ENCODE measurements at regions not wholly inside any gene's neighbourhood (a gene's known extent, or its start where the extent isn't known, plus 50 kb on each side); places are given as distances from the start of the nearest gene placed in this dataset.

DNA sequence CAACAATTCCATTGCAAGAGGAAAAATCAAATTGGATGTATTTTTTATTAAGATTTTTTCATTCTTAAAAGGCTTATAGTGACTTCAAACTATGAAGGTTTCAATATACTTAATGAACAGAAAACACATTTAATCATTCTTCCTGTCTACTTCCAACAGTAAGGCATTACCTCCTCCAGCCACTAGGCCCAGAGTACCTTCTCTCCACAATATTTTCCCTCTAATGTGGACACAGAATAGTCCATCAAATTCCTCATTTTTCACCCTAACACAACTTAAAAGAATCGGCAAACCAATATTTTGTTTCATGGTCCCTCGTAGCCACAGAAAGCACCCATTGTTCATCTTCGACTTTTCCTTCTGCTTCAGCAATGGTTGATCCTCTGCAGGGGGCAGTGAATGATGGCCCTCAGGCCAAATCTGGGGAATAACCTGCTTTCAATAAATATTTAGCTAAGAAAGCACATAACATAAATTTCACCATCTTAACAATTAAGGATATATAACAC, 335.4 kb upstream of the ID4 start:
- no peak for DNase-seq
- peaks cover 19 to 24% of the 10 kb centered on the region in 2 donors for H3K9me3 Mint-ChIP-seq

DNA sequence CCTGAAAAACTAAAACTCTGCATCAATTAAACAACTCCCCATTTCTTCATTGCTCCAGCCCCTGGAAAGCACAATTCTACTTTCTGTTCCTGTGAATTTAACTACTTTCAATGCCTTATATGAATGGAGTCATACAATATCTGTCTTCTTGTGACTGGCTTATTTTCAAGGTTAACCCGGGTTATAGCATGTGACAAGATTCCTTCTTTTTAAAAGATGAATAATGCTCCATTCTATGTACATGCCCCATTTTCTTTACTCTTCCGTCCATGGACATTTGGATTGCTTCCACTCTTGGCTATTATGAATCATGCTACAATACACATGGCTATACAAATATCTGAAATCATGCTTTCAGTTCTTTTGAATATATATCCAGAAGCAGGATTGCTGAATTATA, 334.9 kb upstream of the ID4 start:
- DNase-seq (no peak), ATAC-seq (no peak)
- Mint-ChIP-seq H3K27me3 (no peaks in the 10 kb centered on the region), H3K9me3 (peaks cover 19 to 24% of the 10 kb centered on the region in 2 donors), H3K4me3 (no peak overlapping the region), H3K4me1 (no peaks in the 10 kb centered on the region), H3K27ac (no peak overlapping the region)

More for the DNA sequence above, 335.4 kb upstream of the ID4 start:
- Mint-ChIP-seq H3K4me1 (no peaks in the 10 kb centered on the region), H3K27ac (no peak overlapping the region), H3K4me3 (no peak overlapping the region), H3K27me3 (no peaks in the 10 kb centered on the region)
- ATAC-seq: no peak

DNA sequence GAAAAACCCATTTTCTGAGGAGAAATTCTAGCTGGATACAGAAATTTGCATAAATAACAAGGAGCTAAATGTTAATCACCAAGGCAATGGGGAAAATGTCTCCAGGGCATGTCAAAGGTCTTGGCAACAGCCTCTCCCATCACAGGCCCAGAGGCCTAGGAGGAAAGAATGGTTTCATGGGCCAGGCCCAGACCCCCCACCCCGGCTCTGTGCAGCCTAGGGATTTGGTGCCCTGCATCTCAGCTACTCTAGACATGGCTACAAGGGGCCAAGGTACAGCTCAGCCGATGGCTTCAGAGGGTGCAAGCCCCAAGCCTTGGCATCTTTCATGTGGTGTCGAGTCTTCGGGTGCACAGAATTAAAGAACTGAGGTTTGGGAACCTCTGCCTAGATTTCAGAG, 321.2 kb upstream of the ID4 start:
- DNase-seq: no peak
- no peak for ATAC-seq
- H3K4me3 Mint-ChIP-seq: no peak overlapping the region
- H3K4me1 Mint-ChIP-seq: no peaks in the 10 kb centered on the region
- no peaks in the 10 kb centered on the region for H3K27me3 Mint-ChIP-seq
- H3K27ac Mint-ChIP-seq: no peak overlapping the region
- H3K9me3 Mint-ChIP-seq: peaks cover 28 to 33% of the 10 kb centered on the region in 2 donors

DNA sequence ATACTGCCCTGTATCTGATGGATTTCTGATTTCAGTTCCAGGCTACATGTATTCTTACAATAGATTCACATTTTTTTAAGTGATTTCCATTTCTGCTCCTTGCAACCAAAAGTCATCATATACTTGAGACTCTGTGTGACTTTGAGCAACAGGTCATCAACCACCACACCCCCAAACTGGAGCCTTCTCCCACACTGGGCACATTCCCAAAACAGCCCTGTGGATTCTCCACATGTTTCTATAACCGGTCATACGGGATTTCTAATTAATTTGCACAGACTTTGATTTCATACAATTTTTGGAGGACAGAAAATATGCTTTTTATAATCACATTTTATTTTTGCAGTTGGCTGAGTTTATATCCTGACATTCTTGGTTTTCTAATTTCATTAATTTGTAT, 317.2 kb upstream of the ID4 start:
- H3K27ac Mint-ChIP-seq: no peak overlapping the region
- H3K4me1 Mint-ChIP-seq: no peaks in the 10 kb centered on the region
- H3K27me3 Mint-ChIP-seq: no peaks in the 10 kb centered on the region
- H3K9me3 Mint-ChIP-seq: peaks cover 15 to 22% of the 10 kb centered on the region in 2 donors
- H3K4me3 Mint-ChIP-seq: no peak overlapping the region
- no peak for DNase-seq
- no peak for ATAC-seq

DNA sequence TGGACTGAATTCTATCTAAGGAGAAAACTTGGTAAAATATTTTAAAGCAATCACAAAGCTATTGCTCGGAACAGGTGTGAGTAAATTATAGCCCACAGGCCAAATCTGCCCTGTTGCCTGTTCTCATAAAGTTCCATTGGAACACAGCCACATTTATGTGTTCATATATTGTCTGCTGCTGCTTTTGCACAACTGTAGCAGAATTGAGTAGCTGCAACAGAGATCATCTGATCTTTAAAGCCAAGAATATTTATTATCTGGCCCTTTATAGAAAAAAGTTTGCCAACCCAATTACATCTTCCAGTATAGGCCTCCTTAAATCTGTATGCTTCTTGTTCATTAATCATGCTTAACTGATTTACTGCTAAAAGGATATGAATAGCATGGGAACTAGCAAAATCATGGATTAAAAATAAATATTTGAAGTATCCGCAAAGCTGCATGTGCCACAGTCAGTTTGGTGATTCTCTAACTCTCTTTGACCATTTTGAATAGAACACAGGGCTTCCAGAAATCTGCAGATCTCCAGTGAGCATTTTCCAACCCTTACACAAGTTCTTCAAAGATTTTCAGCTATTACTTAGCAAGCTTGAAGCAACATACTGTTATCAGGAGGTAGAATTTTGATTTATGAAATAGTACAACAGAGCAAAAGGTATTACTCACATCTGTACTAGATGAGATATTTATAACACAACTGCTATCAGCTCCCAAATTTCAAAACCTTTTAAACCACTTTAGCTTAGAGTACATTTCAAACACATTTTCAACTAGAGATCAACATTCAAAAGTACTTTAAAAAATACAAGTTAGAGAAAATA, 312.6 kb upstream of the ID4 start:
- no peaks in the 10 kb centered on the region for H3K27me3 Mint-ChIP-seq
- H3K4me3 Mint-ChIP-seq: no peak overlapping the region
- ATAC-seq: no peak
- H3K9me3 Mint-ChIP-seq: peaks cover 4 to 7% of the 10 kb centered on the region in 2 donors
- no peak for DNase-seq
- H3K27ac Mint-ChIP-seq: no peak overlapping the region
- no peaks in the 10 kb centered on the region for H3K4me1 Mint-ChIP-seq

DNA sequence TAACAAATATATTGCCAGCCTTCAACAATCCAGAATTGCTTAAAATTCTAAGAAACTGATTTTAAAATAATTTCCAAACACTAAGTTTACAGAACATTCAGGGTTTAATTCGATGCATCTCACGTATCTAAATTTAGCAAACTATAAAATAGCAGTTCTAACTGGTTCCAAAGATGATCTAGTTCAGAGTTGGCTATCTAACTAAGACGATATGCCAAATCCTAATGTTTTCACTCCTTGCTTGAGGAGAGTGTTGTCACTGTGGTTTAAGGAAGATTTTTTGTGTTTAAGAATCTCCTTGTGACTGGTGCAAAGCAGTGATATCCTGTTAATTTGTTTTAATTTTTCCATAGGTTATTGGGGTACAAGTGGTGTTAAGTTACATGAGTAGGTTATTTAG, 311.5 kb upstream of the ID4 start:
- DNase-seq (no peak), ATAC-seq (no peak)
- Mint-ChIP-seq H3K9me3 (peaks cover 0 to 7% of the 10 kb centered on the region in 2 donors), H3K27me3 (no peaks in the 10 kb centered on the region), H3K4me1 (no peaks in the 10 kb centered on the region), H3K4me3 (no peak overlapping the region), H3K27ac (no peak overlapping the region)

DNA sequence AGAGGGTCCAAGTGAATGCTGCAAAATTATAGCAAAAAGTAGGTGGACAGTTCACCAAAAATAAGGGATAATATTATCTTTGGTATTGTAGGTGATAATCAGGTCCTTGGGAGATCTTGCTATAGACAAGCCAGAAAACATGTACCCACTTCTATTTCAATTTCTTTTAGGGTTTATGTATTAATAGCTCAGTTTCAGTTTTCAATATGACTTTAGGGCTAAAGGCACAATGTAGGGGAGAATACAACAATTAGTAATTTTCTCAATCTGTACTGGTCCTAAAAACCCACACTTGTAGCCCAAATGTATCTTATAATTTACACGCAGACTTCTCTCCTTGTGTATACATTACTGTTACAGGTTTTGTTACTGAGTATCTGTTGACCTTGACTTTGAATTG, 307.0 kb upstream of the ID4 start:
- ATAC-seq: no peak
- Mint-ChIP-seq H3K4me3 (no peak overlapping the region), H3K27ac (no peak overlapping the region), H3K4me1 (no peaks in the 10 kb centered on the region), H3K9me3 (no peaks in the 10 kb centered on the region), H3K27me3 (no peaks in the 10 kb centered on the region)
- no peak for DNase-seq

DNA sequence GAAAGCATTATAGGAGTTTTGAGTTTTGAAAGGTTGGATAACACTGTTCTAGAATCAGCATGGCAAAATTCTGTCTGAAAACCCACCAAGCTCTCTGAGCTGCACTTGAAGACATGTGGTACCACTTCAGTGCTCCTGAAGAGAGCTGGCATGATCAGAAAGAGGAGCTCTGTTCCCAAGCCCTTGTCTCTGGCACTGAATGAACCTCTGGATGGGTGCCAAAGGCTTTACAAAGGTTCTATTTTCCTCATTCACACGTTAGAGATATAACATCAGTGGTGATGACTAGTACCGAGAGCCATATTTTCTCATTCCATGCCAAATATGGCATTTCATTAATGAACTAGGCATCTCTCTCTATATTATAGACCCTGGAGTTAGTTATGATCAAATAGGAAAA, 301.8 kb upstream of the ID4 start:
- peaks cover 11 to 15% of the 10 kb centered on the region in 2 donors for H3K9me3 Mint-ChIP-seq
- no peaks in the 10 kb centered on the region for H3K27me3 Mint-ChIP-seq
- no peak overlapping the region for H3K4me3 Mint-ChIP-seq
- ATAC-seq: no peak
- no peak for DNase-seq
- no peak overlapping the region for H3K27ac Mint-ChIP-seq
- H3K4me1 Mint-ChIP-seq: no peaks in the 10 kb centered on the region

DNA sequence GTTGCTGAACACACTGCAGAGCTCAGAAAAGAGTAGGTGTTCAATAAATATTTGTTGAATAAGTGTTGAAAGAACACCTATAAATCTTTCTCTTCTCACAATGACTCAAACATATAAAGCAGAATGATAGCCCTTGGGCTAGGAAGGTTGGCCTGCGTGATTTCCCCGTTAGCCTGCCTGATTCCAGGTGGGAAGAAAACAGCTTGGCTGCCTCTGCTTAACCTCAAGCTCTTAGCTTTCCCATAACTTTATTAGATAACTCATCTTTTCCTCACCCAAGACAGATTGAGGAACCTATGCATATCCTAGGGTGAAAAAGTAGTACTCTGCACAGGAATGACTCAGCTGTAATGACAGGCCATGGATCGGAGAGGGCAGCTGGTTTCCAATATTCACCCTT, 300.3 kb upstream of the ID4 start:
- H3K9me3 Mint-ChIP-seq: peaks cover 14 to 22% of the 10 kb centered on the region in 2 donors
- no peak overlapping the region for H3K4me3 Mint-ChIP-seq
- no peaks in the 10 kb centered on the region for H3K27me3 Mint-ChIP-seq
- no peaks in the 10 kb centered on the region for H3K4me1 Mint-ChIP-seq
- no peak overlapping the region for H3K27ac Mint-ChIP-seq
- ATAC-seq: no peak
- no peak for DNase-seq

DNA sequence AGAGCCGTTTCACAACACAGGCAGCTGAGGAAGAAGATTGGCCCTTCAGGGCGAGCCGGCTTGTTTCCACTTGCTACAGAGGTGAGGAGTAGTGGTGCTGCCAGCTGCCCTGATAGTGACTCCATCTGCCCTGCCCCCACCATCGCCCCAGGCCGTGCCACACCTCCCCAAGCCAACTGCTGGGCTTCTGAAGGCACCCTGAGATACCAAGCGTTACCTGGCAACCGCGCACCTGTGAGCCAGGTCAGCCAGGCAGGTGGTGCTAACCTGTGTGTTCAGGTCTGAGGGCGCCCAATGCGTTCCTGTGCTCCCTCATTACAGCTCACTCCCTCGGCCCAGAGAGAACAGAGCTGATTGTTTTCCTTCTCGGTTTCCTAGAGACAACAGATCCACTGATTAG, 299.1 kb upstream of the ID4 start:
- ATAC-seq: no peak
- Mint-ChIP-seq H3K27ac (no peak overlapping the region), H3K27me3 (no peaks in the 10 kb centered on the region), H3K4me1 (no peaks in the 10 kb centered on the region), H3K4me3 (no peak overlapping the region), H3K9me3 (peaks cover 14 to 22% of the 10 kb centered on the region in 2 donors)
- DNase-seq: no peak

DNA sequence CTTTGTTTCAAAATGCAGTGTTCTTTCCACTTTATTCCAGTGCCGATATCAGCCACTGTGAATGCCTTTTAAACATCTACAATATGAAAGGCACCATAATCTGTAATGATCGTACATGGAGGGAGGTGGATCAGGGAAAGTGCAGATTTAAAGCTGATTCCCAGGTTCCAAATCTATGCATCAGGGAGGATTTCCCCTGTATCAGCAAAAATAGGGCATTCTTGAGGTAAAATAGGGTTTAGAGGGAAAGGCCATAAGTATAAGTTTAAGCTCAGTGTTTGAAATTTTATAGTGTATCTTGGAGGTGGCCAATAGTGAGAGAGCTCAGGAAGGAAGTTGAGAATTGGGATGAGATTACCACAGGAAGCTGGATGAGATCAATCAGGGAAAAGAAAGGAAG, 289.7 kb upstream of the ID4 start:
- Mint-ChIP-seq H3K27me3 (no peaks in the 10 kb centered on the region), H3K27ac (no peak overlapping the region), H3K9me3 (peaks cover 3 to 6% of the 10 kb centered on the region in 2 donors), H3K4me3 (no peak overlapping the region), H3K4me1 (no peaks in the 10 kb centered on the region)
- no peak for DNase-seq
- no peak for ATAC-seq

DNA sequence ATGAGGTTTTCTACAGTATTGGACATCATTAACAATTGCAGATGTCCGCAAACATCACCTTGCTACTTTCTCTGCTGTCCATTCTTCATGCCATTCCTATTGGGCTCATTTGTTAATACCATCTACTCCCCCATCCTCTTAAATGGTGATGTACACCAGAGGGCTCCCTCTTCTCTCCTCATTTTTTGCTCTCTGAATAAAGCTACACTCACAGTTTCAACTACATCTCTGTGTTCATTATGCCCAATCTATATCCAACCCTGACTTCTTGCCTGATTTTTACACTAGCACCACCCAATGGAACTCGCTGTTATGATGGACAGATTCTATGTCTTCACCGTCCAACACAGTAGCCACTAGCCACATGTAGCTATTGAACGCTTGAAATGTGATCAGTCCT, 288.1 kb upstream of the ID4 start:
- DNase-seq (no peak), ATAC-seq (no peak)
- no peaks in the 10 kb centered on the region for H3K27me3 Mint-ChIP-seq
- peaks cover 3 to 6% of the 10 kb centered on the region in 2 donors for H3K9me3 Mint-ChIP-seq
- H3K4me1 Mint-ChIP-seq: no peaks in the 10 kb centered on the region
- no peak overlapping the region for H3K27ac Mint-ChIP-seq
- H3K4me3 Mint-ChIP-seq: no peak overlapping the region

DNA sequence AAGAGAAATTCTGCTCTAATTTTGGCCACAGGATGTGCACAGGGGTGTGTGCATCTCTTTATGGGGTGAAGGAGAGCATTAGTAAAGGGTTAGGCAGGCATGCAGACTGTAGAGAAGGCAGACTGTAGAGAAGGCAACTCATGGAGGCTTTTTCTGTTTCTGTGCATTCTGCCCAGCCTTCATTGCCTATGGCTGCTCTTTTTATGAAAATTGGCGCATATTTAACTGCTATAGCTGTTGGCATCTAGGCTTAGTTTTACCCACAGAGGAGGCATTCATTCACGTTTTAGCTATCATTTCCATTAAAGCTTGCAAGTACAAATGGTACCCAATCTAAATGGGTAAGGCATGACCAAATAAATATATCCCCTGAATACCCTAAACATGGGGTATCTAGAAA, 286.8 kb upstream of the ID4 start:
- no peaks in the 10 kb centered on the region for H3K27me3 Mint-ChIP-seq

DNA sequence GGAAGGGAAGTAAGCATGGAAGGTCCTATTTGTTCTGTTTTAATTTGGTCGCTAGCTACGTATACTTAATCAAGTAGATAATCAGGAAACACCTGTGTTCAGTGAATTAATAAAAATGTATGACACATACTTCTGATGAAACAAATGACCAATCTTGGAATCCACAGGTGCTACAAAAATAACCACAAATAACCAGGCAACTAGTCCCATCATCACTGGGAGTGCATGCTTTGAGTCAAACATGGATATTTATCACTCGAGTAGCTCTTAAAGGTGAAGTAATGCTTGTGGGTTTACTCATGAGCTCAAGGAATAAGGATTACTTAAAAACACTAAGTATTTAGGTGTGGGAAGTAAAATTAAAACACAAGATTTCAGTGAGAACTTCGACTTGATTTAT, 285.6 kb upstream of the ID4 start:
- no peak overlapping the region for H3K27ac Mint-ChIP-seq
- H3K27me3 Mint-ChIP-seq: no peaks in the 10 kb centered on the region
- H3K4me3 Mint-ChIP-seq: no peak overlapping the region
- DNase-seq (no peak), ATAC-seq (no peak)
- no peaks in the 10 kb centered on the region for H3K4me1 Mint-ChIP-seq
- peaks cover 3 to 12% of the 10 kb centered on the region in 2 donors for H3K9me3 Mint-ChIP-seq

More for the DNA sequence above, 286.8 kb upstream of the ID4 start:
- ATAC-seq: no peak
- no peak overlapping the region for H3K27ac Mint-ChIP-seq
- H3K4me1 Mint-ChIP-seq: no peaks in the 10 kb centered on the region
- no peak for DNase-seq
- H3K4me3 Mint-ChIP-seq: no peak overlapping the region
- peaks cover 3 to 12% of the 10 kb centered on the region in 2 donors for H3K9me3 Mint-ChIP-seq

DNA sequence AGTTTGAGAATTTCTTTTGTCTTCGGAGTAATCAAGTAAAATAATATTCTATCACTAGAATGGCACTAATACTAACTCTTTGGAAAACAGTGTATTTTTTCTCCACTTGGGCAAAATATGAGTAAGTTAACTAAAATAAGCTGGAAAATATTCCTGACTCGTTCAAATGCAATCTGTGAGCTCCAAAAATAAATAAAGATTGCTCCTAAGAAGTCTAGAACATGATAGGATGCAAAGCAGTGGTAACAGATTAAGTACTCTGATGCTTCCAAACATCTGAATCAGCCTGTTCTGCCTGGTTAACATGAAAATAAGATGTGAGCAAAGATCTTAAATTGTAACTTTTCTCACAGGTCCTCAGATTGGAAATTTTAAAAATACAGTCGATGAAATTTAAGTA, 285.1 kb upstream of the ID4 start:
- H3K27me3 Mint-ChIP-seq: no peaks in the 10 kb centered on the region
- H3K9me3 Mint-ChIP-seq: peaks cover 3 to 12% of the 10 kb centered on the region in 2 donors
- no peak for ATAC-seq
- H3K27ac Mint-ChIP-seq: no peak overlapping the region
- H3K4me3 Mint-ChIP-seq: no peak overlapping the region
- no peaks in the 10 kb centered on the region for H3K4me1 Mint-ChIP-seq
- DNase-seq: no peak

DNA sequence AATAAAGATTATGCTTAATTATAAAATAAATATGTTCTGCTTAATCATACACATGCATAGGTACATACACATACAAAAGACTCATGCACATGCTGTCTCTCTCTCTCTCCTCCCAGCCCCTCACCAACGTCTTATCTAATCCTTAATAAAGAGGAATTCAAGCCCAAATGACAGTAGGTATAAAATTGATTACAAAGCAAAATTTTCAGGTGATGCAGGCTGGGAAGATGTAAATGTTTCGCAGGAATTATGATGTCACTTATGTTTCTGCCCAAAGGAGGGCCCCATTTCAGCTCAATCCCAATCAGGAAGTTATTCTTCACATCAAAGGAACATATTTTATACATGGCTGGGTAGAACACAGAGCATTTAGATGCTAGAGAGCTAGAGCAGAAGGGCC, 284.6 kb upstream of the ID4 start:
- Mint-ChIP-seq H3K27ac (no peak overlapping the region), H3K27me3 (no peaks in the 10 kb centered on the region), H3K4me1 (no peaks in the 10 kb centered on the region), H3K4me3 (no peak overlapping the region), H3K9me3 (peaks cover 3 to 12% of the 10 kb centered on the region in 2 donors)
- no peak for DNase-seq
- ATAC-seq: no peak
